GM12878 (cell line): ENCODE measurements at regions not wholly inside any gene's neighbourhood (a gene's known extent, or its start where the extent isn't known, plus 50 kb on each side); places are given as distances from the start of the nearest gene placed in this dataset.

ENCODE experiments used
- ATAC-seq: fragments of 200-7000 bp; cut with Tn5 transposase; 3 replicates; pipeline ENCODE4 v1.9.1; 2020; ENCODE audit warnings: mild to moderate bottlenecking, moderate library complexity
- BruUV-seq: library from RNA; stranded (reverse); fragments of 400-500 nt; replicated peaks from 2 replicates; lab custom pipeline; 2021; lab: Mats Ljungman, UMichigan
- CTCF ChIA-PET: fragments of 300-600 bp; sonication (Branson Sonifier 250); formaldehyde crosslinking; extraction: SDS; loops from one replicate; lab custom pipeline; 2021; ENCODE audit warnings: inconsistent platforms; lab: Yijun Ruan, JAX
- POLR2A ChIA-PET: fragments of 350-600 bp; formaldehyde crosslinking; extraction: SDS; loops from one replicate; lab custom pipeline; 2021; ENCODE audit warnings: inconsistent platforms; lab: Charles Lee
- RAD21 ChIA-PET: fragments of 300-600 bp; sonication (Branson Sonifier 250); formaldehyde crosslinking; loops from one replicate; lab custom pipeline; 2023; ENCODE audit warnings: antibody characterized with exemption; ENCODE audit not compliant: unreplicated experiment; lab: Charles Lee
- SMC1A ChIA-PET: fragments of 300-600 bp; sonication (Branson Sonifier 250); formaldehyde crosslinking; loops from one replicate; lab custom pipeline; 2023; ENCODE audit not compliant: unreplicated experiment, uncharacterized antibody; lab: Charles Lee
- DNase-seq: peaks from one replicate; pipeline ENCODE4 v3.0.0-alpha.2; 2011; ENCODE audit warnings: low read depth, low spot score
- FAIRE-seq: peaks from 3 replicates; lab custom pipeline; 2011; peaks lifted over from hg19 to GRCh38; lab: Jason Lieb, UNC
- H2AFZ ChIP-seq: 2 replicates; pipeline ENCODE4 v1.6.0; 2011; ENCODE audit warnings: low read depth, low read length, control low read depth; ENCODE audit not compliant: control insufficient read depth
- H3K27ac ChIP-seq: 2 replicates; pipeline ENCODE4 v1.5.1; 2011; ENCODE audit warnings: control low read depth; ENCODE audit not compliant: control insufficient read depth, insufficient read depth
- H3K27me3 ChIP-seq, 2 experiments: replicated peaks in 1 of 2; 2 replicates each; pipeline versions ENCODE4 v1.6.0 to v1.6.1; 2011; ENCODE audit warnings: low read length in 1 of 2; ENCODE audit not compliant: control insufficient read depth in 2 of 2, insufficient read depth in 2 of 2
- H3K36me3 ChIP-seq, 2 experiments: 2 replicates each; pipeline ENCODE4 v1.5.1; 2011; ENCODE audit warnings: low read length in 1 of 2; ENCODE audit not compliant: control insufficient read depth in 2 of 2, insufficient read depth in 2 of 2
- H3K4me1 ChIP-seq: 2 replicates; pipeline ENCODE4 v1.6.1; 2011; ENCODE audit warnings: mild to moderate bottlenecking, low read length, moderate library complexity, mixed read lengths; ENCODE audit not compliant: control insufficient read depth, insufficient read depth
- H3K4me2 ChIP-seq: 2 replicates; pipeline ENCODE4 v1.6.0; 2011; ENCODE audit warnings: control low read depth; ENCODE audit not compliant: control insufficient read depth, insufficient read depth
- H3K4me3 ChIP-seq: fragments of 200-600 bp; sonication (generic); 2 replicates; pipeline ENCODE4 v1.5.1; 2016
- H3K79me2 ChIP-seq: 2 replicates; pipeline ENCODE4 v1.6.0; 2011; ENCODE audit warnings: low read length; ENCODE audit not compliant: control insufficient read depth, insufficient read depth
- H3K9ac ChIP-seq: 2 replicates; pipeline ENCODE4 v1.8.0; 2011; ENCODE audit warnings: low read length, control low read depth, mixed read lengths; ENCODE audit not compliant: control insufficient read depth, insufficient read depth
- H3K9me3 ChIP-seq: replicated peaks from 3 replicates; pipeline ENCODE4 v1.5.1; 2011; ENCODE audit warnings: mild to moderate bottlenecking, low read length; ENCODE audit not compliant: control insufficient read depth, insufficient read depth
- H4K20me1 ChIP-seq: 2 replicates; pipeline ENCODE4 v1.6.0; 2011; ENCODE audit not compliant: control insufficient read depth, insufficient read depth
- ASH2L ChIP-seq: fragments of 300-600, 200-600 bp; sonication (generic); IDR thresholded peaks from 2 replicates; pipeline ENCODE4 v1.6.1; 2017; ENCODE audit warnings: low read depth, mild to moderate bottlenecking, borderline replicate concordance
- BRCA1 ChIP-seq: IDR thresholded peaks from 2 replicates; pipeline ENCODE4 v1.6.1; 2011; ENCODE audit warnings: low read depth, low read length, improper control_type of control experiment
- CREB1 ChIP-seq: IDR thresholded peaks from 2 replicates; pipeline ENCODE4 v1.6.1; 2012; ENCODE audit warnings: low read depth, mild to moderate bottlenecking, inconsistent platforms
- JUND ChIP-seq: IDR thresholded peaks from 2 replicates; pipeline ENCODE4 v1.6.1; 2012; ENCODE audit warnings: low read depth, mild to moderate bottlenecking, low read length, improper control_type of control experiment, moderate library complexity
- KLF5 ChIP-seq: fragments of 450-650 bp; IDR thresholded peaks from 2 replicates; pipeline ENCODE4 v1.6.1; 2014; ENCODE audit warnings: mild to moderate bottlenecking; ENCODE audit not compliant: partially characterized antibody
- MYB ChIP-seq: fragments of 150-350 bp; IDR thresholded peaks from 2 replicates; pipeline ENCODE4 v1.6.1; 2014; ENCODE audit warnings: mild to moderate bottlenecking, low read depth, low read length, borderline replicate concordance
- NRF1 ChIP-seq: conservative IDR thresholded peaks from 2 replicates; pipeline ENCODE4 v1.6.1; 2011; ENCODE audit warnings: mild to moderate bottlenecking, low read depth, low read length, improper control_type of control experiment
- PML ChIP-seq: IDR thresholded peaks from 2 replicates; pipeline ENCODE4 v1.6.1; 2012; ENCODE audit warnings: low read length, inconsistent platforms
- POLR2AphosphoS2 ChIP-seq: IDR thresholded peaks from 2 replicates; pipeline ENCODE4 v1.6.1; 2011; ENCODE audit warnings: low read depth, mild to moderate bottlenecking, low read length, improper control_type of control experiment, moderate library complexity
- RB1 ChIP-seq: fragments of 450-650 bp; formaldehyde crosslinking; IDR thresholded peaks from 2 replicates; pipeline ENCODE4 v1.6.1; 2017; ENCODE audit warnings: mild to moderate bottlenecking, borderline replicate concordance
- SMC3 ChIP-seq: IDR thresholded peaks from 2 replicates; pipeline ENCODE4 v1.6.1; 2011; ENCODE audit warnings: low read length, improper control_type of control experiment, borderline replicate concordance
- SREBF1 ChIP-seq: IDR thresholded peaks from 2 replicates; pipeline ENCODE4 v1.6.1; 2012; ENCODE audit warnings: mild to moderate bottlenecking, low read length
- SUPT20H ChIP-seq: IDR thresholded peaks from 2 replicates; pipeline ENCODE4 v1.6.1; 2011; ENCODE audit warnings: low read depth, mild to moderate bottlenecking, low read length, moderate library complexity, borderline replicate concordance; ENCODE audit not compliant: control insufficient read depth
- TCF3 ChIP-seq: IDR thresholded peaks from 2 replicates; pipeline ENCODE4 v1.6.1; 2012; ENCODE audit warnings: low read depth, mild to moderate bottlenecking, low read length, borderline replicate concordance; ENCODE audit not compliant: insufficient read depth
- ZNF274 ChIP-seq: IDR thresholded peaks from one replicate; pipeline ENCODE4 v1.8.0; 2011; ENCODE audit not compliant: insufficient read length, insufficient read depth
- WGBS: methylation state at CpG from one replicate; pipeline ENCODE4 v1.1.6; 2016; ENCODE audit warnings: low lambda C conversion rate; ENCODE audit not compliant: insufficient replicate concordance, insufficient coverage; ENCODE audit errors: missing lambda C conversion rate; 5-methylcytosine and 5-hydroxymethylcytosine counted together
- in situ Hi-C: fragments of 300-500 bp; cut with MboI; formaldehyde crosslinking; loops from 9 replicates; pipeline ENCODE4 v1.14.3; 2018; ENCODE audit warnings: mixed read lengths
- intact Hi-C: fragments of 100-400 bp; cut with micrococcal nuclease; formaldehyde crosslinking; loops from one replicate; pipeline ENCODE4 v1.14.2; 2022; ENCODE audit not compliant: unreplicated experiment
- TF ChIP-seq, protein P1 (sequence below): IDR thresholded peaks from 2 replicates; pipeline ENCODE4 v1.6.1; 2011; ENCODE audit warnings: mild to moderate bottlenecking, low read depth, low read length, moderate library complexity; ENCODE audit not compliant: insufficient replicate concordance
- TF ChIP-seq, protein P2 (sequence below): fragments of 450-650 bp; formaldehyde crosslinking; IDR thresholded peaks from 2 replicates; pipeline ENCODE4 v1.4.0; 2022; ENCODE audit warnings: mild to moderate bottlenecking, moderate library complexity
- TF ChIP-seq, protein P3 (sequence below): IDR thresholded peaks from 2 replicates; pipeline ENCODE4 v1.6.1; 2011; ENCODE audit warnings: low read depth, low read length, improper control_type of control experiment, borderline replicate concordance

DNA sequence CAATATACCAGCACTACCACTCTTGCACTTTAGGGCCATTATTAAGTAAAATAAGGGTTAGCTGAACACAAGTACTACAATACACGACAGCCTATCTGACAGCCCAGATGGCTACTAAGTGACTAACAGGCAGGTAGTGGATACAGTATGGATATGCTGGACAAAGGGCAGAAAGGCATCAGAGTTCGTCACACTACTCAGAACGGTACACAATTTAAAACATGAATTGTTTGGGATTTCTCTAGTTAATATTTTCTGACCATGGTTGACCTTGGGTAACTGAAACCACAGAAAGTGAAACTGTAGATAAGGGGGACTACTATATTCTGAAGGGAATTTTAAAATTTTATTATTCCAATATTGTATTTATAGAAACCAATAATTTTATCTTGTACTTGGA is 101.3 kb upstream of the SKAP2 start:
- Histone ChIP-seq H4K20me1 (no peaks in the 10 kb centered on the region), H3K4me1 (no peaks in the 10 kb centered on the region), H3K79me2 (no peaks in the 10 kb centered on the region), H3K36me3 (no peaks in the 10 kb centered on the region), H2AFZ (no peak overlapping the region), H3K9me3 (no peaks in the 10 kb centered on the region), H3K4me2 (no peak overlapping the region), H3K9ac (no peak overlapping the region), H3K4me3 (no peak overlapping the region), H3K27me3 (no peaks in the 10 kb centered on the region), H3K27ac (no peak overlapping the region)
- intact Hi-C loops (no loop called here), in situ Hi-C loops (no loop called here)
- WGBS = 40% methylated on average over 3 of the region's 3 CpGs
- BruUV-seq = no TSS peak
- POLR2A ChIA-PET = interaction anchor here (0.7 kb wide), 1 partner anchor 273 kb away, joined by 3 read pairs; no protein-coding TSS in a partner anchor
- TF ChIP-seq RB1 (no peak), BRCA1 (no peak), PML (no peak), SMC3 (no peak), ZNF274 (no peak), TCF3 (no peak), ASH2L (no peak), MYB (no peak), KLF5 (no peak), JUND (no peak), SUPT20H (no peak), SREBF1 (no peak), NRF1 (no peak), POLR2AphosphoS2 (no peak), CREB1 (no peak)
- TF ChIP-seq, protein P1, sequence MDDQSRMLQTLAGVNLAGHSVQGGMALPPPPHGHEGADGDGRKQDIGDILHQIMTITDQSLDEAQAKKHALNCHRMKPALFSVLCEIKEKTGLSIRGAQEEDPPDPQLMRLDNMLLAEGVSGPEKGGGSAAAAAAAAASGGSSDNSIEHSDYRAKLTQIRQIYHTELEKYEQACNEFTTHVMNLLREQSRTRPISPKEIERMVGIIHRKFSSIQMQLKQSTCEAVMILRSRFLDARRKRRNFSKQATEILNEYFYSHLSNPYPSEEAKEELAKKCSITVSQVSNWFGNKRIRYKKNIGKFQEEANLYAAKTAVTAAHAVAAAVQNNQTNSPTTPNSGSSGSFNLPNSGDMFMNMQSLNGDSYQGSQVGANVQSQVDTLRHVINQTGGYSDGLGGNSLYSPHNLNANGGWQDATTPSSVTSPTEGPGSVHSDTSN = no peak
- TF ChIP-seq, protein P2, sequence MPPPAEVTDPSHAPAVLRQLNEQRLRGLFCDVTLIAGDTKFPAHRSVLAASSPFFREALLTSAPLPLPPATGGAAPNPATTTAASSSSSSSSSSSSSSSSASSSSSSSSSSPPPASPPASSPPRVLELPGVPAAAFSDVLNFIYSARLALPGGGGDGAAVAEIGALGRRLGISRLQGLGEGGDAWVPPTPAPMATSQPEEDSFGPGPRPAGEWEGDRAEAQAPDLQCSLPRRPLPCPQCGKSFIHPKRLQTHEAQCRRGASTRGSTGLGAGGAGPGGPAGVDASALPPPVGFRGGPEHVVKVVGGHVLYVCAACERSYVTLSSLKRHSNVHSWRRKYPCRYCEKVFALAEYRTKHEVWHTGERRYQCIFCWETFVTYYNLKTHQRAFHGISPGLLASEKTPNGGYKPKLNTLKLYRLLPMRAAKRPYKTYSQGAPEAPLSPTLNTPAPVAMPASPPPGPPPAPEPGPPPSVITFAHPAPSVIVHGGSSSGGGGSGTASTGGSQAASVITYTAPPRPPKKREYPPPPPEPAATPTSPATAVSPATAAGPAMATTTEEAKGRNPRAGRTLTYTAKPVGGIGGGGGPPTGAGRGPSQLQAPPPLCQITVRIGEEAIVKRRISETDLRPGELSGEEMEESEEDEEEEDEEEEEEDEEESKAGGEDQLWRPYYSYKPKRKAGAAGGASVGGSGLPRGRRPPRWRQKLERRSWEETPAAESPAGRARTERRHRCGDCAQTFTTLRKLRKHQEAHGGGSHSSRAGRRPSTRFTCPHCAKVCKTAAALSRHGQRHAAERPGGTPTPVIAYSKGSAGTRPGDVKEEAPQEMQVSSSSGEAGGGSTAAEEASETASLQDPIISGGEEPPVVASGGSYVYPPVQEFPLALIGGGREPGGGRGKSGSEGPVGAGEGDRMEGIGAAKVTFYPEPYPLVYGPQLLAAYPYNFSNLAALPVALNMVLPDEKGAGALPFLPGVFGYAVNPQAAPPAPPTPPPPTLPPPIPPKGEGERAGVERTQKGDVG (CRISPR knock-in tag) = no peak
- TF ChIP-seq, protein P3, sequence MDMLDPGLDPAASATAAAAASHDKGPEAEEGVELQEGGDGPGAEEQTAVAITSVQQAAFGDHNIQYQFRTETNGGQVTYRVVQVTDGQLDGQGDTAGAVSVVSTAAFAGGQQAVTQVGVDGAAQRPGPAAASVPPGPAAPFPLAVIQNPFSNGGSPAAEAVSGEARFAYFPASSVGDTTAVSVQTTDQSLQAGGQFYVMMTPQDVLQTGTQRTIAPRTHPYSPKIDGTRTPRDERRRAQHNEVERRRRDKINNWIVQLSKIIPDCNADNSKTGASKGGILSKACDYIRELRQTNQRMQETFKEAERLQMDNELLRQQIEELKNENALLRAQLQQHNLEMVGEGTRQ = no peak
- FAIRE-seq (no peak), DNase-seq (no peak), ATAC-seq (no peak; the same call in 2 of the 3 replicates)
- SMC1A ChIA-PET = no interaction called here
- CTCF ChIA-PET = interaction anchor here (1.1 kb wide), 1 partner anchor 12 kb away, joined by 3 read pairs; no protein-coding TSS in a partner anchor
- RAD21 ChIA-PET = no interaction called here
